ENCODE measurements at regions not wholly inside any gene's neighbourhood (a gene's known extent, or its start where the extent isn't known, plus 50 kb on each side); places are given as distances from the start of the nearest gene placed in this dataset.

GRCh38 chr3:72001758-72002157 is 216.8 kb upstream of the PROK2 start:
- Histone ChIP-seq H3K4me3 (no peak overlapping the region), H3K9me3 (no peaks in the 10 kb centered on the region), H3K4me1 (no peaks in the 10 kb centered on the region), H3K27me3 (no peaks in the 10 kb centered on the region), H3K36me3 (no peaks in the 10 kb centered on the region), H3K27ac (no peak overlapping the region)
- no peak for TF ChIP-seq EP300 (IDR thresholded peaks at IDR 0.05)
- no peak for TF ChIP-seq POLR2A (IDR thresholded peaks at IDR 0.05)
- no peak for TF ChIP-seq CTCF (IDR thresholded peaks at IDR 0.05)
- 62 to 80% methylated on average over 3 of the region's 3 CpGs for WGBS, 2 donors
- DNase-seq (ENCODE audit: low spot score in 2 of 2), result no peak

DNA sequence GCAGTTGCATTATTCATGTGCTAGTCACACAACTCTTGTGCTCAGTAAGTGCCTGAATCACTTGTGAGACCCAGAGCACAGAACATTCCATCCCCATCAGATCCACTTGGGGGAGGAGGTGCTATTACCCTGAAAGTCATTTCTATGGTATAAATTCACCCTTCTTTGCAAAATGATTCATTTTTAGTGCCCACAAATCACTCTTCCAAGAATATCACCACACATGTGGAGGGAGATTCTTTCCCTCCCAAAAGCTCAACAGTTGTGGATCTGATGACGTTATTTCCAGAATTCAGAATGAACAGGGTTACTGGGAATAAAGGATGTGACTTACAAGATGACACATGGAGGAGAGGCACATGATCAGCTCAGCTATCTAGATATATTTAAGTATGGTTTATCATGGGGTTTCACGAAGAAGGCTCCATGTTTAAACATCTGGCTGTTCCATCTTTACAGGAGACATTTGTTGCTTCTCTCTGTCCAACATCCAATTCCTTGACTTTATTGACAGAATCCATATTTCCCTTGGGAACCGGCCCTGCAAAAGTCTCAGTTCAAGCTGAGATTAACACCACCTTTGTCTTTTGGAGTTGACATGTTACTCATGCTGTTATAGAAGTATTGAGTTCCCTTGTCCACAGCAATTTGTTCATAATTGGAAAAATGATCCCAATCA is 214.2 kb upstream of the PROK2 start:
- no peak overlapping the region for H3K27ac ChIP-seq

DNA sequence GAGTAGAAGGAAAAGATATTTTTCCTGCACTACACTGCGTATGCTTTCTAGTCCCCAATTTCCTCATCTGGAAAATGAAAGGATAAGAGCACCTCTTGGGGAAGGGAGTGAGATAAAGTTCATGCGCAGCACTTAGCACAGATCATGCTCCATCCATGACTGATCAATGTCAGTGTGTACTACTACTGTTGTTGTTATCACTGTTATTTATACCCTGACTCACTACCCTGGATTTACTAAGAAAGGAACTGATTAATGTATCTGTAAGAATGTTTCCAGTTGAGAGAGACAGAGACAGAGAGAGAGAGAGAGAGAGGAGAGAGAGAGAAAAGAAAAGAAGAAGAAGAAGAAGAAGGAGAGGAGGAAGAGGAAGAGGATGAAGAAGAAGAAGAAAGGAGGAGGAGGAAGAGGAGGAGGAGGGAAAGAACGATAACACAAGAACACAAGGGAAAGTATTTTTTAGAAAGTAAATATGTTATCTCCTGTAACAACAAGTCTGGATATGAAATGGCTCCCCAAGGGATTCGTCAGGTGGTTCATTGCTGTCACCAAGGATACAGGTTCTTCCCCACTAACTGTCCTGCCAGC is 212.2 kb upstream of the PROK2 start:
- Histone ChIP-seq H3K4me1 (no peaks in the 10 kb centered on the region), H3K4me3 (no peak overlapping the region), H3K9me3 (no peaks in the 10 kb centered on the region), H3K36me3 (no peaks in the 10 kb centered on the region), H3K27ac (no peak overlapping the region), H3K27me3 (no peaks in the 10 kb centered on the region)
- DNase-seq (ENCODE audit: low spot score in 2 of 2), result no peak
- TF ChIP-seq POLR2A (IDR thresholded peaks at IDR 0.05) (no peak), CTCF (IDR thresholded peaks at IDR 0.05) (no peak), EP300 (IDR thresholded peaks at IDR 0.05) (no peak)
- WGBS, 2 donors, result 75% methylated on average over 4 of the region's 4 CpGs

More for the DNA sequence above, 214.2 kb upstream of the PROK2 start:
- no peak for DNase-seq (ENCODE audit: low spot score in 2 of 2)
- Histone ChIP-seq H3K4me3 (no peak overlapping the region), H3K9me3 (no peaks in the 10 kb centered on the region), H3K27me3 (no peaks in the 10 kb centered on the region), H3K4me1 (no peaks in the 10 kb centered on the region), H3K36me3 (no peaks in the 10 kb centered on the region)
- WGBS, 2 donors, result 79 to 83% methylated on average over 3 of the region's 3 CpGs
- TF ChIP-seq EP300 (IDR thresholded peaks at IDR 0.05) (no peak), POLR2A (IDR thresholded peaks at IDR 0.05) (no peak), CTCF (IDR thresholded peaks at IDR 0.05) (no peak)

- H3K27ac ChIP-seq, result no peak overlapping the region
- peaks cover 0 to 7% (median 0%) of the 10 kb centered on the region in 4 donors for H3K9me3 ChIP-seq
- no peaks in the 10 kb centered on the region for H3K4me1 ChIP-seq
- TF ChIP-seq POLR2A (IDR thresholded peaks at IDR 0.05) (no peak), EP300 (IDR thresholded peaks at IDR 0.05) (no peak), CTCF (IDR thresholded peaks at IDR 0.05) (no peak)
- no peaks in the 10 kb centered on the region for H3K36me3 ChIP-seq
- H3K4me3 ChIP-seq, result no peak overlapping the region
- DNase-seq (ENCODE audit: low spot score in 2 of 2), result no peak
- no peaks in the 10 kb centered on the region for H3K27me3 ChIP-seq
- 29 to 49% methylated on average over 3 of the region's 3 CpGs for WGBS, 2 donors
Observed at GRCh38 chr3:71994906-71995305, 210.0 kb upstream of the PROK2 start.

- Histone ChIP-seq H3K9me3 (peaks cover 0 to 7% (median 0%) of the 10 kb centered on the region in 4 donors), H3K36me3 (no peaks in the 10 kb centered on the region), H3K27ac (no peak overlapping the region), H3K4me3 (no peak overlapping the region), H3K27me3 (no peaks in the 10 kb centered on the region), H3K4me1 (no peaks in the 10 kb centered on the region)
- TF ChIP-seq POLR2A (IDR thresholded peaks at IDR 0.05), result no peak
- TF ChIP-seq CTCF (IDR thresholded peaks at IDR 0.05), result no peak
- TF ChIP-seq EP300 (IDR thresholded peaks at IDR 0.05), result no peak
- DNase-seq (ENCODE audit: low spot score in 2 of 2), result no peak
- 85 to 90% methylated on average over 8 of the region's 8 CpGs for WGBS, 2 donors
Observed at GRCh38 chr3:71994203-71994602, 209.3 kb upstream of the PROK2 start.
